DMS153 treated with DMSO at 0.1 percent for 48 hours (cell line): ENCODE measurements at regions not wholly inside any gene's neighbourhood (a gene's known extent, or its start where the extent isn't known, plus 50 kb on each side); places are given as distances from the start of the nearest gene placed in this dataset.

Experiments used
- DNase-seq: peaks from one replicate; lab custom pipeline; 2025; ENCODE audit not compliant: unreplicated experiment; lab: John Stamatoyannopoulos, UW

GRCh38 chr10:4501306-4501705, 324.7 kb upstream of the AKR1E2 start:
- DNase-seq, result no peak

GRCh38 chr10:4498711-4499251, 327.2 kb upstream of the AKR1E2 start:
- DNase-seq, result peak; percentile 1

GRCh38 chr10:4494551-4494950, 331.5 kb upstream of the AKR1E2 start:
- no peak for DNase-seq

GRCh38 chr10:4492202-4492601, 333.8 kb upstream of the AKR1E2 start:
- DNase-seq, result no peak

- no peak for DNase-seq
Observed at GRCh38 chr10:4488904-4489303, 337.1 kb upstream of the AKR1E2 start.

- no peak for DNase-seq
Observed at GRCh38 chr10:4485636-4486035, 340.4 kb upstream of the AKR1E2 start.

- DNase-seq, result no peak
Observed at GRCh38 chr10:4483811-4484210, 342.2 kb upstream of the AKR1E2 start.

GRCh38 chr10:4482659-4483058, 343.3 kb upstream of the AKR1E2 start:
- no peak for DNase-seq

- no peak for DNase-seq
Observed at GRCh38 chr10:4481192-4481591, 344.8 kb upstream of the AKR1E2 start.

GRCh38 chr10:4479342-4479741, 346.7 kb upstream of the AKR1E2 start:
- no peak for DNase-seq

- no peak for DNase-seq
Observed at GRCh38 chr10:4477664-4478063, 348.3 kb upstream of the AKR1E2 start.

- no peak for DNase-seq
Observed at GRCh38 chr10:4475827-4476490, 350.0 kb upstream of the AKR1E2 start.

GRCh38 chr10:4474829-4475228, 351.2 kb upstream of the AKR1E2 start:
- DNase-seq, result no peak

- no peak for DNase-seq
Observed at GRCh38 chr10:4473977-4474376, 352.0 kb upstream of the AKR1E2 start.

- no peak for DNase-seq
Observed at GRCh38 chr10:4472190-4472904, 353.7 kb upstream of the AKR1E2 start.

GRCh38 chr10:4470231-4470835, 355.7 kb upstream of the AKR1E2 start:
- no peak for DNase-seq

- DNase-seq, result no peak
Observed at GRCh38 chr10:4467481-4467880, 358.5 kb upstream of the AKR1E2 start.

GRCh38 chr10:4460267-4460666, 365.7 kb upstream of the AKR1E2 start:
- DNase-seq, result no peak

- DNase-seq, result no peak
Observed at GRCh38 chr10:4459531-4459930, 366.5 kb upstream of the AKR1E2 start.

GRCh38 chr10:4457597-4457996, 368.4 kb upstream of the AKR1E2 start:
- no peak for DNase-seq

- no peak for DNase-seq
Observed at GRCh38 chr10:4456776-4457175, 369.2 kb upstream of the AKR1E2 start.

- DNase-seq, result no peak
Observed at GRCh38 chr10:4456279-4456678, 369.7 kb upstream of the AKR1E2 start.
